ENCODE measurements at regions not wholly inside any gene's neighbourhood (a gene's known extent, or its start where the extent isn't known, plus 50 kb on each side); places are given as distances from the start of the nearest gene placed in this dataset.

GRCh38 chr6:168826726-168827585, 386.0 kb downstream of the SMOC2 start:
- H3K36me3 ChIP-seq = no peaks in the 10 kb centered on the region
- no peaks in the 10 kb centered on the region for H3K9me3 ChIP-seq
- no peaks in the 10 kb centered on the region for H3K27me3 ChIP-seq
- TF ChIP-seq POLR2A (IDR thresholded peaks at IDR 0.05) = no peak
- no peak for TF ChIP-seq CTCF (IDR thresholded peaks at IDR 0.05)
- no peak for DNase-seq
- no peaks in the 10 kb centered on the region for H3K4me1 ChIP-seq
- intact Hi-C loops (cut with DNase I; ENCODE audit: low total_unique reads) = no loop called here
- H3K4me3 ChIP-seq = no peak overlapping the region
- H3K27ac ChIP-seq = peak overlapping the region; percentile 37 to 61

GRCh38 chr6:168826078-168826390, 385.1 kb downstream of the SMOC2 start:
- intact Hi-C loops (cut with DNase I; ENCODE audit: low total_unique reads) = no loop called here
- H3K27me3 ChIP-seq = no peaks in the 10 kb centered on the region
- no peak overlapping the region for H3K4me3 ChIP-seq
- peak overlapping the region; percentile 37 to 61 for H3K27ac ChIP-seq
- H3K4me1 ChIP-seq = no peaks in the 10 kb centered on the region
- H3K36me3 ChIP-seq = no peaks in the 10 kb centered on the region
- TF ChIP-seq CTCF (IDR thresholded peaks at IDR 0.05) (no peak), POLR2A (IDR thresholded peaks at IDR 0.05) (no peak)
- DNase-seq = no peak
- H3K9me3 ChIP-seq = no peaks in the 10 kb centered on the region

GRCh38 chr6:168825226-168826077, 384.5 kb downstream of the SMOC2 start:
- no peak for DNase-seq
- no peak overlapping the region for H3K27ac ChIP-seq
- H3K4me3 ChIP-seq = no peak overlapping the region
- no peak for TF ChIP-seq POLR2A (IDR thresholded peaks at IDR 0.05)
- TF ChIP-seq CTCF (IDR thresholded peaks at IDR 0.05) = no peak
- H3K36me3 ChIP-seq = no peaks in the 10 kb centered on the region
- no peaks in the 10 kb centered on the region for H3K27me3 ChIP-seq
- H3K9me3 ChIP-seq = no peaks in the 10 kb centered on the region
- H3K4me1 ChIP-seq = no peaks in the 10 kb centered on the region
- intact Hi-C loops (cut with DNase I; ENCODE audit: low total_unique reads) = no loop called here

GRCh38 chr6:168823397-168824212, 382.6 kb downstream of the SMOC2 start:
- Histone ChIP-seq H3K9me3 (no peaks in the 10 kb centered on the region), H3K27ac (peak overlapping the region; percentile 33 to 36), H3K4me1 (no peaks in the 10 kb centered on the region), H3K36me3 (no peaks in the 10 kb centered on the region), H3K27me3 (no peaks in the 10 kb centered on the region), H3K4me3 (no peak overlapping the region)
- no peak for TF ChIP-seq POLR2A (IDR thresholded peaks at IDR 0.05)
- TF ChIP-seq CTCF (IDR thresholded peaks at IDR 0.05) = no peak
- intact Hi-C loops (cut with DNase I; ENCODE audit: low total_unique reads) = no loop called here
- DNase-seq = no peak
